NB4 (cell line): ENCODE measurements at regions not wholly inside any gene's neighbourhood (a gene's known extent, or its start where the extent isn't known, plus 50 kb on each side); places are given as distances from the start of the nearest gene placed in this dataset.

ENCODE experiments used
- CTCF ChIP-seq: IDR thresholded peaks from one replicate; pipeline ENCODE4 v1.5.1; 2012; ENCODE audit warnings: low read depth, low read length
- POLR2A ChIP-seq: IDR thresholded peaks from 2 replicates; pipeline ENCODE4 v1.6.1; 2011; ENCODE audit warnings: mild to moderate bottlenecking; ENCODE audit not compliant: insufficient read length; ENCODE audit errors: extremely low read depth

- TF ChIP-seq POLR2A = no peak
- TF ChIP-seq CTCF = no peak
Observed at GRCh38 chr5:112552791-112553190, 133.7 kb upstream of the EPB41L4A start.
